ENCODE measurements at regions not wholly inside any gene's neighbourhood (a gene's known extent, or its start where the extent isn't known, plus 50 kb on each side); places are given as distances from the start of the nearest gene placed in this dataset.
"Not testable (repeated sequence)": the region's sequence is repeated elsewhere in the genome, so short reads cannot be mapped to it uniquely, and the experiment has no call there.

DNA sequence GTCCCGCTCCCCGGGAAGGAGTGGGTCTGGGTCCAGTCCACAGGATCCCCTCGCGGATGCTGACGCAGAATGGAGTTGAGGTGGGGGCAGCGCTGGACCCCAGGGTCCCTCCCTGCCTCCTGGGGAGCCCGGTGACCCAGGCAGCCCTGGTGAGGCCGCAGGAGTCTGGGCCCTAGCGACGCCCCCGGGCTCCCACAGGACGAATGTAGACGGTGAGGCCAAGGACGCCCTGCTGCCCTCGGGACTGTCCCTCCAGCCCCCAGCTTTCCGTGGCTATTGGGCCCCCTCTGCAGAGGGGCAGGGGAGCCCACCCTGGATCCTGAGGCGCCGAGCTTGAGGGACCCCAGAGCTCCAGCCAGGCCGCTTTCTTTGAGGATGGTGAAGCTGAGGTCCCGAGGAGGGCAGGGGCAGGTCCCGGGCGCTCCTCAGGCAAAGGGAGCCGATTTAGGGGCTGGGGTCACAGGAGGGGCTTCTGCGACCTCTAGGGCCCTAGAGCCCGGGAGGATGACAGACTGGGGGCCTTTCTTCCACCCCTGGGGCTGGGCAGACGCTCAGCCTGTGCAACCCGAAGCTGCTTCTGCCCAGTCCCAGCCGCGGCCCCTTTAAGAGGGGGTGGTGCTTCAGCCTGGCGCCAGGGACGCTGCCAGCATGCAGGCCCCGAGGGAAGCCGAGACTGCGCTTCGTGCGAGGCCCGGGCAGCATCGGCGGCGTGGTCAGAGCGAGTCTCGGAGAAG lies 986.8 kb downstream of the TUBA3C start:
- not testable (repeated sequence) for H3K36me3 ChIP-seq, H3K27me3 ChIP-seq, H3K4me3 ChIP-seq, DNase-seq, H3K27ac ChIP-seq, H3K4me1 ChIP-seq
- peaks cover 0 to 17% (median 0%) of the 10 kb centered on the region in 4 donors for H3K9me3 ChIP-seq
- 61% methylated on average over 6 of the region's 42 CpGs; no CpG with 5 or more reads in 1 of the 2 donors for WGBS, 2 donors
- ATAC-seq (ENCODE audit: low FRiP score in 2 of 2), result peak; percentile 36 to 42

GRCh38 chr13:18194104-18194503 lies 987.5 kb downstream of the TUBA3C start:
- WGBS, 2 donors, result 66 to 80% methylated on average over 10 to 18 of the region's 27 CpGs
- H3K4me1 ChIP-seq, H3K4me3 ChIP-seq, H3K27me3 ChIP-seq, H3K27ac ChIP-seq, H3K36me3 ChIP-seq: not testable (repeated sequence)
- H3K9me3 ChIP-seq, result peaks cover 0 to 17% (median 0%) of the 10 kb centered on the region in 4 donors
- peak; percentile 44 to 47 for ATAC-seq (ENCODE audit: low FRiP score in 2 of 2)
- peak in 1 of 2 donors; percentile 85 for DNase-seq
